HL-60 (cell line): ENCODE measurements at regions not wholly inside any gene's neighbourhood (a gene's known extent, or its start where the extent isn't known, plus 50 kb on each side); places are given as distances from the start of the nearest gene placed in this dataset.

ENCODE experiments used
- GABPA ChIP-seq: IDR thresholded peaks from 2 replicates; pipeline ENCODE4 v1.6.1; 2012; ENCODE audit warnings: low read depth
- POLR2AphosphoS5 ChIP-seq: IDR thresholded peaks from 2 replicates; pipeline ENCODE4 v1.6.1; 2012; ENCODE audit warnings: low read depth
- SPI1 ChIP-seq: IDR thresholded peaks from 2 replicates; pipeline ENCODE4 v1.6.1; 2012; ENCODE audit warnings: low read depth, mild to moderate bottlenecking, borderline replicate concordance
- TF ChIP-seq, protein P1 (sequence below): IDR thresholded peaks from 2 replicates; pipeline ENCODE4 v1.6.1; 2012; ENCODE audit warnings: low read depth; ENCODE audit not compliant: insufficient replicate concordance
- TF ChIP-seq, protein P2 (sequence below): IDR thresholded peaks from one replicate; pipeline ENCODE4 v1.5.1; 2011; ENCODE audit warnings: low read length, control low read depth, inconsistent platforms; ENCODE audit not compliant: insufficient read depth

DNA sequence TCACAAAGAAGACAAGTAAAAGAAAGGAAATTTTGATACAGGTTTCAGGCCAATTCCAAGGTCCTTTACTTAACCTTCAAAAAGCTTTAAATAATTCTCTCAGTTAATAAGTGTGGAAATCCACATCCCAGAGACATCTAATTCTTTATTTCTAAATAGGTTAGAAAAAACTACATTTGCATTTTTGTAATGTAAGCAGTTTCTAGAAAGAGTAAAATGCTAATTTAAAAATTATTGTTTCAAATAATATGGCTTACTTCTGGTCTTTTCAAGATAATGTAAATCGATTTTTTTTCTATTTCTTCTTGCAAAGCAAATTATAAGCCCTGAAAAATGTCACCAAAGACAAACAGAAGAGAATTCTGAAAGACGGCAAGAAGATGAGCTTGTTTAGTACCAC, 180.4 kb upstream of the HHIP start:
- TF ChIP-seq, protein P1, sequence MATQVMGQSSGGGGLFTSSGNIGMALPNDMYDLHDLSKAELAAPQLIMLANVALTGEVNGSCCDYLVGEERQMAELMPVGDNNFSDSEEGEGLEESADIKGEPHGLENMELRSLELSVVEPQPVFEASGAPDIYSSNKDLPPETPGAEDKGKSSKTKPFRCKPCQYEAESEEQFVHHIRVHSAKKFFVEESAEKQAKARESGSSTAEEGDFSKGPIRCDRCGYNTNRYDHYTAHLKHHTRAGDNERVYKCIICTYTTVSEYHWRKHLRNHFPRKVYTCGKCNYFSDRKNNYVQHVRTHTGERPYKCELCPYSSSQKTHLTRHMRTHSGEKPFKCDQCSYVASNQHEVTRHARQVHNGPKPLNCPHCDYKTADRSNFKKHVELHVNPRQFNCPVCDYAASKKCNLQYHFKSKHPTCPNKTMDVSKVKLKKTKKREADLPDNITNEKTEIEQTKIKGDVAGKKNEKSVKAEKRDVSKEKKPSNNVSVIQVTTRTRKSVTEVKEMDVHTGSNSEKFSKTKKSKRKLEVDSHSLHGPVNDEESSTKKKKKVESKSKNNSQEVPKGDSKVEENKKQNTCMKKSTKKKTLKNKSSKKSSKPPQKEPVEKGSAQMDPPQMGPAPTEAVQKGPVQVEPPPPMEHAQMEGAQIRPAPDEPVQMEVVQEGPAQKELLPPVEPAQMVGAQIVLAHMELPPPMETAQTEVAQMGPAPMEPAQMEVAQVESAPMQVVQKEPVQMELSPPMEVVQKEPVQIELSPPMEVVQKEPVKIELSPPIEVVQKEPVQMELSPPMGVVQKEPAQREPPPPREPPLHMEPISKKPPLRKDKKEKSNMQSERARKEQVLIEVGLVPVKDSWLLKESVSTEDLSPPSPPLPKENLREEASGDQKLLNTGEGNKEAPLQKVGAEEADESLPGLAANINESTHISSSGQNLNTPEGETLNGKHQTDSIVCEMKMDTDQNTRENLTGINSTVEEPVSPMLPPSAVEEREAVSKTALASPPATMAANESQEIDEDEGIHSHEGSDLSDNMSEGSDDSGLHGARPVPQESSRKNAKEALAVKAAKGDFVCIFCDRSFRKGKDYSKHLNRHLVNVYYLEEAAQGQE = no peak
- TF ChIP-seq, protein P2, sequence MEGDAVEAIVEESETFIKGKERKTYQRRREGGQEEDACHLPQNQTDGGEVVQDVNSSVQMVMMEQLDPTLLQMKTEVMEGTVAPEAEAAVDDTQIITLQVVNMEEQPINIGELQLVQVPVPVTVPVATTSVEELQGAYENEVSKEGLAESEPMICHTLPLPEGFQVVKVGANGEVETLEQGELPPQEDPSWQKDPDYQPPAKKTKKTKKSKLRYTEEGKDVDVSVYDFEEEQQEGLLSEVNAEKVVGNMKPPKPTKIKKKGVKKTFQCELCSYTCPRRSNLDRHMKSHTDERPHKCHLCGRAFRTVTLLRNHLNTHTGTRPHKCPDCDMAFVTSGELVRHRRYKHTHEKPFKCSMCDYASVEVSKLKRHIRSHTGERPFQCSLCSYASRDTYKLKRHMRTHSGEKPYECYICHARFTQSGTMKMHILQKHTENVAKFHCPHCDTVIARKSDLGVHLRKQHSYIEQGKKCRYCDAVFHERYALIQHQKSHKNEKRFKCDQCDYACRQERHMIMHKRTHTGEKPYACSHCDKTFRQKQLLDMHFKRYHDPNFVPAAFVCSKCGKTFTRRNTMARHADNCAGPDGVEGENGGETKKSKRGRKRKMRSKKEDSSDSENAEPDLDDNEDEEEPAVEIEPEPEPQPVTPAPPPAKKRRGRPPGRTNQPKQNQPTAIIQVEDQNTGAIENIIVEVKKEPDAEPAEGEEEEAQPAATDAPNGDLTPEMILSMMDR = no peak
- TF ChIP-seq GABPA = no peak
- TF ChIP-seq POLR2AphosphoS5 = no peak
- no peak for TF ChIP-seq SPI1
